ENCODE measurements at regions not wholly inside any gene's neighbourhood (a gene's known extent, or its start where the extent isn't known, plus 50 kb on each side); places are given as distances from the start of the nearest gene placed in this dataset.
"Not testable (repeated sequence)": the region's sequence is repeated elsewhere in the genome, so short reads cannot be mapped to it uniquely, and the experiment has no call there.

- not testable (repeated sequence) for DNase-seq
These were observed 80.7 kb downstream of the SPTSSA start for GRCh38 chr14:34381304-34381703.

GRCh38 chr14:34380471-34380845, 81.6 kb downstream of the SPTSSA start:
- DNase-seq: no peak

GRCh38 chr14:34379816-34380470, 82.1 kb downstream of the SPTSSA start:
- no peak for DNase-seq

- no peak for DNase-seq
These were observed 85.3 kb downstream of the SPTSSA start for GRCh38 chr14:34376649-34377267.

DNA sequence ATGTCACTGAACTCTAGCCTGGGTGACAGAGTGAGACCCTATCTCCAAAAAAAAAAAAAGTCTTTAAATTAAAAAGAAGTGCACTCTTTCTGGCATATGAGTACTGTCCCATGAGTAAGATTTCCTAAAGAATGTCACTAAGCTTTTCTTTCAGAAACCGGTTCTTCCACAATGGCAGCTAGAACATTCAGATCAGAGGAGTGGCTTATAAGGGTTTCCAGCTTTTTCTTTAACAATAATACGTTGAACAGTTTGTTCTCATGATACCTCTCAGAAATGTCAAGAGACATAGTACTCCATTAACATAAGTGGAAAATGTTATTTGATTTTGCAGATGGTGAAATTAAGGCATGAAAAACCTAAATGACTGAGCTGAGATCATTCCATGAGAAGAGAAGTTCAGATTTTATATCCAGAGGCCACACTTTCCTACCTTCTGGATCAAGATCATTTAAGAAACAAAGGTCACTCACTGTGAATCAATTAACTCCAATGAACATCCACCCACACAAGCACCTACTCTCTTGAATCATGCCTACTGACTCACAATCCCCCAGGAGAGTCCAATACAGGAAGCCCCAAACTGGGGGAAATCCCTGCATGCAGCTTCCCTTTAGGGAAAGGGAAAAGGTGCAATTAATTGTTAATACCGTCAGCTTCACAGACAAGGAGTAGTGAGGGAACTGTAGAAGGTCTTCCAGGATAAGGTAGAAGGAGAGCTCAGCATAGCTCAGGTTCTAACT, 86.9 kb downstream of the SPTSSA start:
- no peak for DNase-seq

DNA sequence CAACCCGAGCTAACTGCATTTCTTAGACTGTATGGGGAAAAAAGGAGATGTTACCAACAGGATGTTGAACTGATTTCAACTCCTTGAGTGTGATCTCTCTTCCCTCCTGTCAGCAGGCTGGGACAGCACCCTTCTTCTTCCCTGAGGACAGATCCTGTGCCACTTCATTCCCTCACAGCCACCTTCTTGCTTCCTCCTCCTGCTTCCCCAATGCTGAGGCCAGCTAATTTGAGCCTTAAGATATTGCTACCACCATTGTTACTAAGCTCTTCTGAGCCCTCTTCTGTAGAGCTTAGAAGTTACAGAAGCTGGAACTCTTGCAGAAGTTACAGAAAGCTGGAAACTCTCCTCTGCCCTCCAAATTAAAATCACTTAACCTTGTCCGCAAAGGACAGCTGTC, 88.8 kb downstream of the SPTSSA start:
- no peak for DNase-seq

GRCh38 chr14:34372786-34373185, 89.3 kb downstream of the SPTSSA start:
- no peak for DNase-seq

- no peak for DNase-seq
These were observed 92.4 kb downstream of the SPTSSA start for GRCh38 chr14:34369648-34370030.

DNA sequence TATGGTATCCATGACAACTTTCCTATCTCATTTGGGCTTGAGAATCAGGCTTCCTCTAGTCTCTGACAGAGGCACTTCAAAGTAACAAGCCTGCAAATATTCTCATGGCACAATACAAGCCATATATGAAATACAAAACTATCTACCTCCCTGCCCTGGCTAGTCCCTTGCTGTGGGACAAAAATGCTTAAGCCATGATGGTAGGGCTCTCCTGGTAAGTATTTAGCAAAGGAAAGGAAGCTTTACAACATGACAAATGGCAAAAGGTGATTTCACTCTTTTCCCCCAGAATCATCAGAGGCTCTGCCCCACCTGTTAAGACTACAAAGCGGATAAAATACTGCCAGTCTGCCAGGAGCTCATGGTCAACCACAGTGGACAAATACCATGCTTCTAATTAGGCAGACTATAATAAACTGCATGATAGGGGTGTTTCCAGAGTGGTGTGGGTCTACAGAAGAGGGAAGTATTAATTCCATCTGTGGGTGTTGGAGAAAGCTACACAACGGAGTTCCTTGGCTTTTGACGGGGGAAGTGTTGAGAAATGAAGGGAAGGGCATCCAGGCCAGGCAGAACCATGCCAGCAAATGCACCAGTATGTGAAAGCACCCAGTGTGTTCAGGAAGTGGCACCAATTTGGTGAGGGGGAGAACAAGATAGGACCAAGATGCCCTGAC, 92.9 kb downstream of the SPTSSA start:
- DNase-seq: no peak

DNA sequence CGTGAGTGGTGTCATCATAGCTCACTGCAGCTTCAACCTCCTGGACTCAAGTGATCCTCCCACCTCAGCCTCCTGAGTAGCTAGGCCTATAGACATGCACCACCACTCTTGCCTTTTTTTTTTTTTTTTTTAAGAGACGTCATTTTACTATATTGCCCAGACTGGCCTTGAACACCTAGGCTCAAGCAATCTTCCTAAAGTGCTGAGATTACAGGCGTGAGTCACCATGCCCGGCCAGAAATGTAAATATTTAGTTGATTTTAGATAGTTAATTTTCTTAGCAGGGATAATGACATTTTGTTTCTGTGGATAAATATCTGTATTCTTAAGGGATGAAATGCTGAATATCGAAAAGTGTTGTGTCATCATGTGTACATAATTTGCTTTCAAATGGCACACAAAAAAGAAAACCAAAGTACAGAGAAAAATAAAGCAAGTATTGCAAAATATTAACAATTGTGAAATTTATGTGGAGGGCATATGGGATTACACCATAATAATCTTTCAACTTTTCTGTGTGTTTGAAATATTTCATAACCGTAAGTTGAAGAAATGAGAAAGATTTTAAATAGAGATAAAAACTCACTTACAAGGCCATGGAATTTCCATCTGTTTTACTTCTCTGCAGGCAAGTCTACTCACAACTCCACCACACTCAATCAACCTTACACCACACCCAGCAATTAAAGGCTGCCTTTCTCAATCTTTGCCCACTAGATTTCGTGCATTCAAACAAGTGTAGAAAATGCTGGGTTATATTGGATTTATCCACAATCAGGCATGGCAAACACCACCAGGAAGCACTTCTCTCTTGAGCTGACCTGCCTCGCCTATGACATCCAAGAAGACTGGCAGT, 93.7 kb downstream of the SPTSSA start:
- DNase-seq: no peak

GRCh38 chr14:34365309-34365915, 96.6 kb downstream of the SPTSSA start:
- DNase-seq: no peak

DNA sequence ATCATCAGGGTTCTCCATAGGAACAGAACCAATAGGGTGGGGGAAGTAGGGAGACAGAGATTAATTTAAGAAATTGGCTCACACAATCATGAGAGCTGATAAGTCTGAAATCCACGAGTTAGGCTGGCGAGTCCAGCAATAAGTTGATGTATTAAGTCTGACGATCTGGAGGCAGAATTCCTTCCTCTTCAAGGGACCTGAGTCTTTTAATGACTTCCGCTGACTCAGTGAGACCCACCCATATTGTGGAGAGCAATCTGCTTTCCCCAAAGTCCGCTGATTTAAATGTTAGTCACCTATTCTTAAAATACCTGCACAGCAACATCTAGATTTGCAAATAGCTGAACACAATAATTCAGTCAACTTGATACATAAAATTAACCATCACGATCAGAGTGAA, 97.8 kb downstream of the SPTSSA start:
- no peak for DNase-seq

DNA sequence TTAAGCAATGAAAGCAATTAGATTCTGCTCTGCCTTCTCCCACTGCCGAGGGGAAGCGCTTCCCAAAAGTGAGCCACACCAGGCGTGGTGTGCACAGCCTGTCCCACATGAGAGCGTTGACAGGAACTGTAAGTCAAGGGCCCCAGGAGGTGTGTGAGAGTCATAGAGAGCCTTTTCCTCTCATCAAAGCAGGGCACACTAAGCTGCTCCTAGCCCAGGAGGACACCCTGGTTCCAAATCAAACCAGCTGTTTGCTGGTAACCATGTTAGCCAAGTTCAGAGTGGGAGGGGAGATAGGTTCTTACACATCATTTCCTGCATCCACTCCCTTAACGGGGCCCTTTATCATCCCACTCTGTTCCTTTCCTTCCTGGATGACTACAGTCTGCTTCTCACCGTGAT, 98.3 kb downstream of the SPTSSA start:
- no peak for DNase-seq

DNA sequence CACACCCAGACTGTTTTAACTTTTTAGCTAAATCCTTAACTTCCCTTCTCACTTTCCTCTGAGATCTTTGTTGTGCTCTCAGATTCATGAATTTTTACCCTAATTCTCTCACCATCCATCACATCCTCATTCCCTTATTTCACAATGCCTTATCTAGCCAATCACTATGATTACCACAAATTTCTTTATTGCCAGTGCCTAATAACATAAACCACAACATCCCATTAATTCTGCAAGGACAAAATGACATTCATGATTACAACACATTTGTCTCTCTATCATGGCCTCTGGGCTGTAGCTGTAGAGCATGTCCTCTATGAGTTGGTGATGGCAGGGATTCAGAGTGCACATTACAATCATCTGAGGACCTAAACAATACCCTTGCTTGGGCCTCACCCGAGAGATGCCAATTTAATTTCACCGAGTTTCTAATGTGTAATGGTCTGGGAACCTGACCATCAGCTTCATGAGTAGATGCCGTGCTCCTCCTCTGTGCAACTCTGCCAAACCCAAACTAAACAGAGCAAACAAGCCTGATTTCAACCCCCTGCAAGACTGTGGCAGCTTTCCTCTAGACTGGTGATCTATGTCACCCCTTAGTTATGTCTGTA, 99.3 kb downstream of the SPTSSA start:
- DNase-seq: no peak

DNA sequence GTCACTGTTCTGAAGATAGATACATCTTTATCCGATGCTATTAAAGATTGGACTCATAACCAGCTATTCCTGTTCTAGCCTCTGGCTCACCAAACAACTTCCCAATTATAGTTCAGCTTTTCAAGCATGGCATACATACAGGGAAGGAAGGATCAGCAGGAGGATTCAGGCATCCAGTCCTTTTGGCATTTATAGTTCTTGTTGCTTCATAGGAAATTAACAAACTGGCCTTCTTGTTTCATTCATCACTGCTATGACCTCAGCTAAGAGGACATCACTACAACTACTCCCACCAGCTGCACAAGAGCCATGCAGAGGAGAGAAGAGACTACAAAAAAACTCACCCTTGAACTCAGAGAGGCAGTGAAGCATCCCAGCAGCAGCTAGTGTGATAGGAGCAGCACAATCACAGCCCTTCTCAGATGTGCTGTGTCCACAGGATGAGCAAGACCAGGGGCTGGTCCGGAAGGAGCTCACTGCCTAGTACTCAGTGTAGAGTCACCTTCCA, 100.5 kb downstream of the SPTSSA start:
- DNase-seq: no peak

DNA sequence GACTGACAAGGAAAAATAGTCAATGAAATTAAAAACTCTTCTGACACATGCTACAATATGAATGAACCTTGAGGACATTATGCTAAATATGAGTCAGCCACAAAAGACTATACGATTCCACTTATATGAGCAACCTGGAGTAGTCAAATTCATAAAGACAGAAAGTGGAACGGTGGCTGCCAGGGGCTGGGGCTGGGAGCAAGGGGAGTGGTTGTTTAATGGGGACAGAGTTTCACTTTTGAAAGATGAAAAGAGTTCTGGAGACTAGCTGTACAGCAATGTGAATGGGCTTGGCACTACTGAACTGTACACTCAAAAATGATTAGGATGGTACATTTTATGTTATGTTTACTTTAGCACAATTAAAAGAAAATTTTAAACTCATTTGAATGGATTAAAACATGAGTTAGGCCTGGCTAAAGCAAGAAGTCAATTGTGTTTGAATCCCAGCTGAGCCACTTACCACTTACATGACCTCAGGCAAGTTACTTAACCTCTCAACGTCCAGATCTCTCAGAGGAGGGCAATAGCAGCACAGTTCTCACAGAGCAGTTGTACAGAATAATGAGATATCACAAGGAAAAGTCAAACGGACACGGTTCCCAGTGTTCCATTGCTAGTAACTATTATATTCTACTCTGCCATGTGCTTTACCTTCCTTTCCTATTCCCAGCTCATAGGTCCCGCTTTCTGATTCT, 102.5 kb downstream of the SPTSSA start:
- no peak for DNase-seq

GRCh38 chr14:34356264-34356654, 105.8 kb downstream of the SPTSSA start:
- DNase-seq: no peak

DNA sequence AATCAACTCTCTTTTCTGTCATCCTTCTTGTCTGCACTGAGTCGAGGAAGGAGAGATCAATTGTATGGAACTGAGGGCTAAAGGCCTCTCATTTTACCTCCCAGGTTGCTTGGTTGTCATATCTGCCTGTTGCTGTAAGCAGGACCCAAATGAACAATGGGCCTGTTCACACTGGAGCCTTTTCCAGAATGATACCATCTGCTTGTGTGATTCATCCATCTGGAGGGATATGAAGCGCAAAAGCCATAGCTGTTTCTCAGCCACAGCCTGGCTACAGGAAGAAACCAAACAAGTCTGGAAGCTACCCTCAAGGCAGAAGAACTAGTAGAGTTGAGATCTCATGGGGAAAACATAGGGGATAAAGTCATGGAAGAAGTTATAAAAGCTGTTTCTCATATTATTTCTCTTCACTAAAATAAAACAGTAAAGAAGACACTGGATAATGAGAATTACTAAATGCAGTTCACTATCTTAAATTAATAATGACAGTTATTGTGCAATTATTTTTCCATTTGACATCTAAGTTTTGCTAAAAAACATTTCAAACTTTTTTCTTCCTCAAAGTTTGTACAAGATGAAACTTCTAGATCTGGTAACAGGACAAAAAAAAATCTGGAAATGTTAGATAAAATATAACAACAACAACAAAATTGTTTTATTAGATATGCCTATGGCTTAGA, 106.3 kb downstream of the SPTSSA start:
- DNase-seq: no peak

DNA sequence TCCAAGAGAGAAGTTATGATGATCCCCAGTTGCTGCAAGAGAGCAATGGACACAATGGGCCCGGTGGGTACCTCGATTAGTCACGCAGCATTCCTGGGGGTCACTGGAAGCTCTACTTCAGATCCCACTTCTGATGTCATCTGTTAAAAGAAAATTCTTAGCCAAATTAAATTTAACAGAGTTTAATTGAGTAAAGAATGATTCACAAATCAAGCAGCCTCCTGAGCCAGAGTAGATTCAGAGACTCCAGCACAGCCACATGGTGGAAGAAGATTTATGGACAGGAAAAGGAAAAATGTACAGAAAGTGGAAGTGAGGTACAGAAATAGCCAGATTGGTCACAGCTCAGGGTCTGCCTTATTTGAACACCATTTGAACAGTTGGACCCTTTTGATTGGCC, 107.5 kb downstream of the SPTSSA start:
- DNase-seq: no peak

- DNase-seq: no peak
These were observed 111.1 kb downstream of the SPTSSA start for GRCh38 chr14:34350903-34351302.

Data from activated CD4-positive, alpha-beta T cell treated with anti-CD3 and anti-CD28 coated beads, Interleukin-2, amount 50 U/mL, for 4 hours (primary cell).